T-helper 17 cell (primary cell): ENCODE measurements at regions not wholly inside any gene's neighbourhood (a gene's known extent, or its start where the extent isn't known, plus 50 kb on each side); places are given as distances from the start of the nearest gene placed in this dataset.
"Not testable (repeated sequence)": the region's sequence is repeated elsewhere in the genome, so short reads cannot be mapped to it uniquely, and the experiment has no call there.

ENCODE experiments used
- ATAC-seq: fragments of 150-1000 bp; cut with Tn5 transposase; 2 replicates; pipeline ENCODE4 v1.10.0; 2021; ENCODE audit warnings: mild to moderate bottlenecking, moderate library complexity
- DNase-seq, 3 donors: peaks; one replicate each; pipeline versions ENCODE4 v3.0.0 to v3.0.0-alpha.2; 2020 to 2021
- H3K9me3 ChIP-seq: one replicate; pipeline ENCODE4 v1.7.0; 2013; ENCODE audit warnings: low read length, mild to moderate bottlenecking; ENCODE audit not compliant: control insufficient read depth, poor library complexity, severe bottlenecking
- H3K27ac Mint-ChIP-seq: one replicate; pipeline ENCODE4 v1.8.0; 2022; ENCODE audit warnings: mild to moderate bottlenecking, moderate library complexity, mixed read lengths
- H3K27me3 Mint-ChIP-seq: one replicate; pipeline ENCODE4 v1.8.0; 2022; ENCODE audit warnings: mixed read lengths
- H3K36me3 Mint-ChIP-seq: one replicate; pipeline ENCODE4 v1.8.0; 2022; ENCODE audit warnings: low read depth, mixed read lengths
- H3K4me1 Mint-ChIP-seq: one replicate; pipeline ENCODE4 v1.8.0; 2022; ENCODE audit warnings: mild to moderate bottlenecking, mixed read lengths
- H3K4me3 Mint-ChIP-seq: one replicate; pipeline ENCODE4 v1.8.0; 2022; ENCODE audit warnings: mild to moderate bottlenecking, moderate library complexity, mixed read lengths

DNA sequence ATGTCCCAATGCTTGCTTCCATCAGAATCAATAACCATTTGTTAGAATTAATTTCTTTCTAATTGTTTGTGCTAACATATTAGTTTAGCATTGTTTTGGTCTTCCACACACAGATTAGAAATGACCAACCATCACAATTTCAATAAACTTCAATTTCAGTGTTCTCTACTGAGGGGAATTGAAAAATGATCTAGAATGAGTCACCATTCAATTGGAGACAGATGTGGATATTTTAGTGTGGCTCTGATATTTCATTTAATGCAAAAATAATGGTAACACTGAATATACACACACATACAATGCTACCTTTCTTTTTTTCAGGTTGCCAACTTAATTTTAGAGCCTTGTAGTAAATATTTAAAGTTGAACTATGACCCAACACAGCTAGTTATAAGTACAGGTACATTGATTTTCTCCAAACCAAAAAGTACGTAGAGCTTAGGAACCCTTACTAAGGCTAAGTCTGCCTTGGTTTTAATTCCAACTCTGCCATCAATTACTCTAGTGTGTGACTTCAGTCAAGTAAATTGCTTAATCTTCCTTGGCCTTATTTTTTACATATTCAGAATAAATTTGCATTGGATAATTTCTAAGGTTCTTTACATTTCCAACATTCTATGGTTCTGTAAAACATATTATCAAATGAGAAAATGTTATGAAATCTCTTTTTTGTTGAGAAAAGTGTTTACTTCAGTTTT, 143.9 kb downstream of the DMRTA1 start:
- H3K27me3 Mint-ChIP-seq, result no peaks in the 10 kb centered on the region
- no peaks in the 10 kb centered on the region for H3K36me3 Mint-ChIP-seq
- no peaks in the 10 kb centered on the region for H3K9me3 ChIP-seq
- H3K27ac Mint-ChIP-seq, result no peak overlapping the region
- no peaks in the 10 kb centered on the region for H3K4me1 Mint-ChIP-seq
- ATAC-seq (no peak), DNase-seq (no peak)
- H3K4me3 Mint-ChIP-seq, result no peak overlapping the region

DNA sequence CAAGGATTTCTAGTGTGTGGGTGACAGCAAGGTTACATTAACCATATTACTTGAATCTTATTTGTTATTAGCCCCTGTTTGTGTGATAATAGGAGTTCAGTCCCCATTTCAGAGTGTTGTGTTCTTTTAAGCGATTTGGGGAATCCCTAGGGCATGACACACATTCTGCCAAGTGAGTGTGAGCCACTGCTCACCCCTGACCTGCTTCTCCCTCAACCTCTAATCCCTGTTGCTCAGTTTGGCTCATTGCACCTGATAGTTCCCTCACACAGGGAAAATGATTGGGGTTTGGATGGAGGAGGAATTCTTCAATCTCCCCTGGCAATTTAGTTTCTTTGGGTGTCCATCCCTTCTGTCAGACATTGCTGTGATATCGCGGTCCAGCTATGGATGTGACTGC, 149.2 kb downstream of the DMRTA1 start:
- ATAC-seq, result no peak
- no peak for DNase-seq
- Mint-ChIP-seq H3K27ac (no peak overlapping the region), H3K27me3 (no peaks in the 10 kb centered on the region), H3K4me3 (no peak overlapping the region), H3K36me3 (no peaks in the 10 kb centered on the region), H3K4me1 (no peaks in the 10 kb centered on the region)
- no peaks in the 10 kb centered on the region for H3K9me3 ChIP-seq

GRCh38 chr9:22617156-22617555, 170.5 kb downstream of the DMRTA1 start:
- Mint-ChIP-seq H3K36me3 (no peaks in the 10 kb centered on the region), H3K27ac (no peak overlapping the region), H3K4me3 (no peak overlapping the region), H3K4me1 (no peaks in the 10 kb centered on the region), H3K27me3 (no peaks in the 10 kb centered on the region)
- DNase-seq (no peak), ATAC-seq (no peak)
- no peaks in the 10 kb centered on the region for H3K9me3 ChIP-seq

DNA sequence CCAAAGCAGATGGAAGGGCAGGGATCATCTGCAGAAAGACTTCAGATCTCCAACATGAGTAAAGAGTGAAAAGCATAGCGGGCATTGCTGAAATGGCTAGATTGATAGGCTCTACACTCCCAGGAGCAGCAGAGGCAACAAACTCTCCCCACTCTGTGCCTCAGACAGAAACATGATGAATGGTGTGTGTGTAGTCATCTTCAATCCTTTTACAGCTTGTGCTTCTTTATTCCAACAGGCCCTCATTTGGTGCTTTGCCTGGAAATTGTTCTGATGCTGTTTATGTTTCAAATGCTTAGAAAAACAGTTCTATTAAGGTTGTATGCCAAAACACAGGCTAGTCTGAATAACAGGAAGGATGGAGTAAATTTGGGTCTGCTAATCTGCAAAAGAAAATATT, 176.2 kb downstream of the DMRTA1 start:
- Mint-ChIP-seq H3K27ac (no peak overlapping the region), H3K36me3 (no peaks in the 10 kb centered on the region), H3K4me3 (no peak overlapping the region), H3K27me3 (no peaks in the 10 kb centered on the region), H3K4me1 (no peaks in the 10 kb centered on the region)
- ATAC-seq (no peak), DNase-seq (no peak)
- H3K9me3 ChIP-seq, result no peaks in the 10 kb centered on the region

DNA sequence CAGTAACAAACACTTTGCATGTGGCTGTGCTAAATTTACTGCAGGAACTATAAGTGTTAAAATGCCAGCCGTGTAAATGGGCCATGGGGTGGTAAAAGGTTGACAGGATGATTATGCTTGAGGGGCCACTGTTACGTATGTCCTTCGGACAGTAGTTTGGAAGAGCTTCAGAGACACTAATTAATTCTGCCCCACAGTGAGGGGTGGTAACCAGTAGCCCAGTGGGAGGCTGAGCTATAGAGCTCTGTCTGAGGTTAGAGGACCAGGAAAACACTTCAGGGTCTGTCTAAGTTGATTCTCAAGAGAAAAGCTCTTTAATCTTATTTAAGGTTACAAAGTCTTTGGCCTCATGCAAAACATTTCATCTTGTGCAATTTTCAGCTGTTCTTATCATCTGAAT, 176.6 kb downstream of the DMRTA1 start:
- Mint-ChIP-seq H3K27me3 (no peaks in the 10 kb centered on the region), H3K27ac (no peak overlapping the region), H3K4me1 (no peaks in the 10 kb centered on the region), H3K36me3 (no peaks in the 10 kb centered on the region), H3K4me3 (no peak overlapping the region)
- no peaks in the 10 kb centered on the region for H3K9me3 ChIP-seq
- ATAC-seq (no peak), DNase-seq (no peak)

GRCh38 chr9:22625540-22625939, 178.9 kb downstream of the DMRTA1 start:
- Mint-ChIP-seq H3K27ac (no peak overlapping the region), H3K36me3 (no peaks in the 10 kb centered on the region), H3K4me1 (no peaks in the 10 kb centered on the region), H3K4me3 (no peak overlapping the region), H3K27me3 (no peaks in the 10 kb centered on the region)
- no peak for DNase-seq
- no peaks in the 10 kb centered on the region for H3K9me3 ChIP-seq
- ATAC-seq, result no peak

DNA sequence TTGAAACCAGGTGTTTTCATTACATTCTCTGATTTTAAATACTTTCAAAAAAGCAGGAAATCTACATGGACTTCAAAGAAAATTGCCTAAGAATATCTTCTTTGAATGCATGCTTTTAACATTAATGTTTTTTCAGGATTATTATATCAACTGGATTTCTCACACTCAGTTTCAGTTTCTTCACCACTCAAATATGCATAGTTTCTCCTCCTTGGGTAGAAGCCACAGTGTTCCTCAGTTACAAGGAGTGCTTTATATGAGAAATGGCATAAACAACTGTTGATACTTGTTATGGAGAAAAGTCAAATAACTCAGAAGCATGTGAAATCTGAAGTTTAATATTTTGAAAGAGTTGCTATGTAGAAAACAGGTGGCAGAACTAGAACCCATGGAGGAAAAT, 196.9 kb downstream of the DMRTA1 start:
- no peak overlapping the region for H3K4me3 Mint-ChIP-seq
- H3K36me3 Mint-ChIP-seq, result no peaks in the 10 kb centered on the region
- H3K27me3 Mint-ChIP-seq, result no peaks in the 10 kb centered on the region
- H3K9me3 ChIP-seq, result no peaks in the 10 kb centered on the region
- no peak for DNase-seq
- no peak overlapping the region for H3K27ac Mint-ChIP-seq
- H3K4me1 Mint-ChIP-seq, result no peaks in the 10 kb centered on the region
- ATAC-seq, result no peak

DNA sequence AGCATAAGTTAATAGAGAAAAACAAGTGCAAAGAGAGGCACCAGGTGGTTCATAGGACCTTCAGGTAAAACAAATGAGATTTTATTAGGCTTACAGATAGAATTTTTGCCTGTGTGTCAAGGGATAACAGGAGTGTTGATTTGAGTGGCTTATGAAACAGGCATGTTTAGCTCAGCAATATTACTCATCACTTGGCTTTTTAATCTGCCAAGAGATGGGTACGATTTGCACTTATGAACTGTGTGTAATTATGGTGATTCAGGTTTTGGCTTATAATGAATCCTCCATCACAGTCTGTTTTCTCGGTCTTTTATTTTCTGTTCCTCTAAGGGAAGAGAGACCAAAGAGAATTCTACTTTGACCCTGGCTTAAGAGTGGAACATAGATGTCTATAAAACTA, 199.3 kb downstream of the DMRTA1 start:
- H3K9me3 ChIP-seq, result no peaks in the 10 kb centered on the region
- Mint-ChIP-seq H3K36me3 (no peaks in the 10 kb centered on the region), H3K4me3 (no peak overlapping the region), H3K4me1 (no peaks in the 10 kb centered on the region), H3K27me3 (no peaks in the 10 kb centered on the region), H3K27ac (no peak overlapping the region)
- ATAC-seq, result no peak
- DNase-seq, result no peak

GRCh38 chr9:22649384-22649783, 202.8 kb downstream of the DMRTA1 start:
- H3K27me3 Mint-ChIP-seq, result no peaks in the 10 kb centered on the region
- no peaks in the 10 kb centered on the region for H3K36me3 Mint-ChIP-seq
- H3K4me1 Mint-ChIP-seq, result no peaks in the 10 kb centered on the region
- DNase-seq (no peak), ATAC-seq (no peak)
- H3K4me3 Mint-ChIP-seq, result no peak overlapping the region
- no peaks in the 10 kb centered on the region for H3K9me3 ChIP-seq
- H3K27ac Mint-ChIP-seq, result no peak overlapping the region

DNA sequence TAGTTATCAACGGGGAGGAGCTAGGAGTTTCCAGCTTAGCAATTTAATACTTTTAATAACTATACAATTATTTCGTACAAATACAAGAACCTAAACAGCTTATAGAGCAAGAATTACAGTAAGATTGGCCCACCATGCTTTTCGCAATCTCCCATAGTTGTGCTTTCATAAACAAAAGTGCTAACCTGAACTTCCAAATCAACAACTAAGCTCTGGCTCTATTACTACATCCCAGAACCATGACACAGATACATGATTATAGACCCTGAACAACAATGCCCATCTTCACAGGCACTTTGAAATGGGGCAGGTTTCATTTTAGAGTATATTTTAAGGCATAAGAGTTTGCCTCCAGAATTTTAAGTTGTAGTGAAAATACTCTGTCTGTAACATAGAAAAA, 203.5 kb downstream of the DMRTA1 start:
- no peak overlapping the region for H3K4me3 Mint-ChIP-seq
- no peaks in the 10 kb centered on the region for H3K27me3 Mint-ChIP-seq
- H3K27ac Mint-ChIP-seq, result no peak overlapping the region
- H3K36me3 Mint-ChIP-seq, result no peaks in the 10 kb centered on the region
- ATAC-seq (no peak), DNase-seq (no peak)
- no peaks in the 10 kb centered on the region for H3K9me3 ChIP-seq
- H3K4me1 Mint-ChIP-seq, result no peaks in the 10 kb centered on the region

GRCh38 chr9:22650946-22651345, 204.3 kb downstream of the DMRTA1 start:
- no peak for ATAC-seq
- no peaks in the 10 kb centered on the region for H3K36me3 Mint-ChIP-seq
- H3K4me3 Mint-ChIP-seq, result no peak overlapping the region
- DNase-seq, result no peak
- no peaks in the 10 kb centered on the region for H3K27me3 Mint-ChIP-seq
- H3K9me3 ChIP-seq, result no peaks in the 10 kb centered on the region
- H3K27ac Mint-ChIP-seq, result no peak overlapping the region
- H3K4me1 Mint-ChIP-seq, result no peaks in the 10 kb centered on the region

GRCh38 chr9:22654833-22655232, 208.2 kb downstream of the DMRTA1 start:
- Mint-ChIP-seq H3K27ac (no peak overlapping the region), H3K4me1 (no peaks in the 10 kb centered on the region), H3K27me3 (no peaks in the 10 kb centered on the region), H3K36me3 (no peaks in the 10 kb centered on the region), H3K4me3 (no peak overlapping the region)
- ATAC-seq, result no peak
- no peaks in the 10 kb centered on the region for H3K9me3 ChIP-seq
- no peak for DNase-seq

DNA sequence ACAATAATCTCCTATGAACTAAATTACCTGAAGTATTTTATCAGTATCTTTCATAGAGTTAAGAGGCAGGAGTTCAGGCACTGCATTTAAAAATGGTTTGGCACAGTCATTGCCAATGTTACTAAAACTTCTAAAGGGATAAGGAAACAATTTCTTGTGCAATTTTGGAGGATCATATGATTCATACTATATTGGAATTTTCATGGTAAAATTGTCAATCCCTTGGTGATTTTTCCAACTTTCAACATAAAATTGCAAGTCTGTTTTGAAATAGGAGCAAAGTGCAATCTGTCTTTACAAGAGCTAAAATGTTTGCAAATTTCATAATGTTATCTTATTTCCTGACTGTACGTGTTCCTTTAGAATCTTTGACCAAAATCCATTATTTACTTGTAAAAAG, 211.1 kb downstream of the DMRTA1 start:
- H3K27me3 Mint-ChIP-seq, result no peaks in the 10 kb centered on the region
- H3K4me3 Mint-ChIP-seq, result no peak overlapping the region
- no peaks in the 10 kb centered on the region for H3K9me3 ChIP-seq
- H3K36me3 Mint-ChIP-seq, result no peaks in the 10 kb centered on the region
- no peak overlapping the region for H3K27ac Mint-ChIP-seq
- ATAC-seq, result no peak
- DNase-seq, result no peak
- H3K4me1 Mint-ChIP-seq, result no peaks in the 10 kb centered on the region

DNA sequence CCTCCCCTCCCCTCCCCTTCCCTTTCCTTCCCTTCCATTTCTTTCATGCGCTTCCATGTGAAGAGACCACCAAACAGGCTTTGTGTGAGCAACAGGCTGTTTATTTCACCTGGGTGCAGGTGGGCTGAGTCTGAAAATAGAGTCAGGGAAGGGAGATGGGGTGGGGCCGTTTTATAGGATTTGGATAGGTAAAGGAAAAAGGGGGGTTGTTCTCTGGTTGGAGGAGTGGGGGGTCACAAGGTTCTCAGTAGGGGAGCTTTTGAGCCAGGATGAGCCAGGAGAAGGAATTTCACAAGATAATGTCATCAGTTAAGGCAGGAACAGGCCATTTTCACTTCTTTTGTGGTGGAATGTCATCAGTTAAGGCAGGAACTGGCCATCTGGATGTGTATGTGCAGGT, 211.9 kb downstream of the DMRTA1 start:
- H3K36me3 Mint-ChIP-seq, H3K27me3 Mint-ChIP-seq, ATAC-seq: not testable (repeated sequence)

More for the DNA sequence above, 211.9 kb downstream of the DMRTA1 start:
- H3K4me1 Mint-ChIP-seq, H3K4me3 Mint-ChIP-seq, DNase-seq, H3K9me3 ChIP-seq, H3K27ac Mint-ChIP-seq: not testable (repeated sequence)
